ENCODE measurements at regions not wholly inside any gene's neighbourhood (a gene's known extent, or its start where the extent isn't known, plus 50 kb on each side); places are given as distances from the start of the nearest gene placed in this dataset.

DNA sequence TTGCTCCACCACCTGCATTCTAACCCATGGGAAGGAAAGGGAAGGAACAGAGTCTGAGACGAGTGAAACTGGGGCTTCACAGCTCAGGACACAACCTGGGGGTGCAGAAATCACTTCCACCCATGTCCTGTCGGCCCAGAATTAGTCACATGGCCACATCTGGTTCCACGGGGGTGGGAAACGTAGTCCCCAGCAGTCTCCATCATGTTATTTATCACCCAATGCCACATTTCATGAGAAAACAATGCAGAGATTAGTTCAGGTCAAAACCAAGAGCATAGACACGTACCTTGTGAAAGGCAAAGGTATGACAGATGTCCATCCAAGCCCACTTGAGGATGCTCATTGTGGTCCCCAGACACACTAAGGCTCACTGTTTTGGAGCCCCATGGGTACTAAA is 125.1 kb downstream of the MED10 start:
- no peak for TF ChIP-seq JUN (IDR thresholded peaks at IDR 0.05; ENCODE audit: borderline replicate concordance, insufficient read depth, insufficient read length, low read depth)
- TF ChIP-seq MYC (IDR thresholded peaks at IDR 0.05; ENCODE audit: low read depth, low read length): no peak
- TF ChIP-seq, protein P1, sequence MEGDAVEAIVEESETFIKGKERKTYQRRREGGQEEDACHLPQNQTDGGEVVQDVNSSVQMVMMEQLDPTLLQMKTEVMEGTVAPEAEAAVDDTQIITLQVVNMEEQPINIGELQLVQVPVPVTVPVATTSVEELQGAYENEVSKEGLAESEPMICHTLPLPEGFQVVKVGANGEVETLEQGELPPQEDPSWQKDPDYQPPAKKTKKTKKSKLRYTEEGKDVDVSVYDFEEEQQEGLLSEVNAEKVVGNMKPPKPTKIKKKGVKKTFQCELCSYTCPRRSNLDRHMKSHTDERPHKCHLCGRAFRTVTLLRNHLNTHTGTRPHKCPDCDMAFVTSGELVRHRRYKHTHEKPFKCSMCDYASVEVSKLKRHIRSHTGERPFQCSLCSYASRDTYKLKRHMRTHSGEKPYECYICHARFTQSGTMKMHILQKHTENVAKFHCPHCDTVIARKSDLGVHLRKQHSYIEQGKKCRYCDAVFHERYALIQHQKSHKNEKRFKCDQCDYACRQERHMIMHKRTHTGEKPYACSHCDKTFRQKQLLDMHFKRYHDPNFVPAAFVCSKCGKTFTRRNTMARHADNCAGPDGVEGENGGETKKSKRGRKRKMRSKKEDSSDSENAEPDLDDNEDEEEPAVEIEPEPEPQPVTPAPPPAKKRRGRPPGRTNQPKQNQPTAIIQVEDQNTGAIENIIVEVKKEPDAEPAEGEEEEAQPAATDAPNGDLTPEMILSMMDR (IDR thresholded peaks at IDR 0.05; ENCODE audit: extremely low read depth in 1 of 2, insufficient read depth in 1 of 2, low read depth in 1 of 2, low read length in 2 of 2): no peak
- TF ChIP-seq POLR2A (IDR thresholded peaks at IDR 0.05; ENCODE audit: low read depth, low read length): no peak
- TF ChIP-seq, protein P2, sequence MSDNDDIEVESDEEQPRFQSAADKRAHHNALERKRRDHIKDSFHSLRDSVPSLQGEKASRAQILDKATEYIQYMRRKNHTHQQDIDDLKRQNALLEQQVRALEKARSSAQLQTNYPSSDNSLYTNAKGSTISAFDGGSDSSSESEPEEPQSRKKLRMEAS (IDR thresholded peaks at IDR 0.05; ENCODE audit: insufficient read depth, insufficient read length): no peak
- no peak for TF ChIP-seq FOS (IDR thresholded peaks at IDR 0.05; ENCODE audit: borderline replicate concordance, insufficient read depth, low read length)
- no peak for TF ChIP-seq POLR2AphosphoS5 (IDR thresholded peaks at IDR 0.05; ENCODE audit: insufficient read depth, low read depth, low read length)
